ENCODE measurements at regions not wholly inside any gene's neighbourhood (a gene's known extent, or its start where the extent isn't known, plus 50 kb on each side); places are given as distances from the start of the nearest gene placed in this dataset.

DNA sequence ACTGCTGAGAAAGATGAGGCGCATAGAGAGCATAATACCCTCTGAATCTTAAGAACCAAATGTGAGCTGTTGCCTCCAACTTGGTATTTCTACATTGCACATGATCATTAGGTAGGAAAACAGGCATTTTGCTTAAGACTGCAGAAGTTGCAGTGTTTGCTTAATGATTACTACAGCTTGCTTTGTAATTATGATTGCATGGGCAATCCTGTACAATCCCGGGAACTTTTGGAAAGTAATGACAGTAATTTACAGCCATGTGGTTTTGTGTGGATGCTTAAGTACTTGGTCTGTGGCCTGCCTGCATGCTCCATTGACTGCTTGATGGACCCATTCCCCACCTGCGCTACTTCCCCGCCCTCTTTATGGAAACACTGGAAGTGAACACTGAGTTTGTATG lies 301.1 kb downstream of the DIPK2A start:
- H3K79me2 ChIP-seq (ENCODE audit: control insufficient read depth, low read length): no peaks in the 10 kb centered on the region
- no peaks in the 10 kb centered on the region for H4K20me1 ChIP-seq (ENCODE audit: control insufficient read depth, insufficient read depth, low read depth, low read length)
- H3K4me2 ChIP-seq (ENCODE audit: low read length): no peak overlapping the region
- no peaks in the 10 kb centered on the region for H3F3A ChIP-seq (ENCODE audit: control insufficient read depth, insufficient read depth)
- H3K9me2 ChIP-seq (replicated peaks; ENCODE audit: control insufficient read depth, low read length): no peaks in the 10 kb centered on the region
- no peaks in the 10 kb centered on the region for H3K4me1 ChIP-seq (ENCODE audit: control insufficient read depth, low read length)
- H3K27me3 ChIP-seq (ENCODE audit: control insufficient read depth, low read length): no peaks in the 10 kb centered on the region
- no peak for TF ChIP-seq EZH2phosphoT487 (IDR thresholded peaks at IDR 0.05; ENCODE audit: borderline replicate concordance, low read length)
- TF ChIP-seq, protein P1, sequence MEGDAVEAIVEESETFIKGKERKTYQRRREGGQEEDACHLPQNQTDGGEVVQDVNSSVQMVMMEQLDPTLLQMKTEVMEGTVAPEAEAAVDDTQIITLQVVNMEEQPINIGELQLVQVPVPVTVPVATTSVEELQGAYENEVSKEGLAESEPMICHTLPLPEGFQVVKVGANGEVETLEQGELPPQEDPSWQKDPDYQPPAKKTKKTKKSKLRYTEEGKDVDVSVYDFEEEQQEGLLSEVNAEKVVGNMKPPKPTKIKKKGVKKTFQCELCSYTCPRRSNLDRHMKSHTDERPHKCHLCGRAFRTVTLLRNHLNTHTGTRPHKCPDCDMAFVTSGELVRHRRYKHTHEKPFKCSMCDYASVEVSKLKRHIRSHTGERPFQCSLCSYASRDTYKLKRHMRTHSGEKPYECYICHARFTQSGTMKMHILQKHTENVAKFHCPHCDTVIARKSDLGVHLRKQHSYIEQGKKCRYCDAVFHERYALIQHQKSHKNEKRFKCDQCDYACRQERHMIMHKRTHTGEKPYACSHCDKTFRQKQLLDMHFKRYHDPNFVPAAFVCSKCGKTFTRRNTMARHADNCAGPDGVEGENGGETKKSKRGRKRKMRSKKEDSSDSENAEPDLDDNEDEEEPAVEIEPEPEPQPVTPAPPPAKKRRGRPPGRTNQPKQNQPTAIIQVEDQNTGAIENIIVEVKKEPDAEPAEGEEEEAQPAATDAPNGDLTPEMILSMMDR (IDR thresholded peaks at IDR 0.05; ENCODE audit: low read depth, low read length, poor library complexity, severe bottlenecking): no peak
- H3K4me3 ChIP-seq (ENCODE audit: low read length): no peak overlapping the region
- no peaks in the 10 kb centered on the region for H3K9me3 ChIP-seq (ENCODE audit: control insufficient read depth, insufficient read depth, low read length)
- no peaks in the 10 kb centered on the region for H3K36me3 ChIP-seq (ENCODE audit: control insufficient read depth, low read length)
- H3K27ac ChIP-seq (ENCODE audit: low read depth, low read length): no peak overlapping the region

DNA sequence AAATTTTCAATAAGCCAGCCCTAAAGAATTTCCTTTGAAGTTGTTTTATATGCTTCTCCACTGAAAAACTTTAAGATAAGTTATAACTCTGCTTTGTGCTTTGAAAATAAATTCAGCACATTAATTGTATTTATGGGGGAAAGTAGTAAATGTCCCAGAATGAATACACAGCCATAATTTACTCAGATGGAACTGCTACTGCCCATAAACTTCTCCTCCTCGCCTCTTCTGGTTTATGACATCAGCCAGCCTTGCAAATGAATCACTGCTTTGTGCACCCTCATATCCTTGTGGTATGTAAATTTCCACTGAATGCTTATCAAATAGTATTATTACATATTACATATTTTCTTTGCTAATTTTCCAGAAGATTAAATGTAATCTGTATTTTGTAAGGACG lies 302.0 kb downstream of the DIPK2A start:
- Histone ChIP-seq H3K79me2 (ENCODE audit: control insufficient read depth, low read length) (no peaks in the 10 kb centered on the region), H3K9me3 (ENCODE audit: control insufficient read depth, insufficient read depth, low read length) (no peaks in the 10 kb centered on the region), H3K4me1 (ENCODE audit: control insufficient read depth, low read length) (no peaks in the 10 kb centered on the region), H4K20me1 (ENCODE audit: control insufficient read depth, insufficient read depth, low read depth, low read length) (no peaks in the 10 kb centered on the region), H3K4me2 (ENCODE audit: low read length) (no peak overlapping the region), H3K9me2 (replicated peaks; ENCODE audit: control insufficient read depth, low read length) (no peaks in the 10 kb centered on the region), H3K27ac (ENCODE audit: low read depth, low read length) (no peak overlapping the region), H3F3A (ENCODE audit: control insufficient read depth, insufficient read depth) (no peaks in the 10 kb centered on the region), H3K36me3 (ENCODE audit: control insufficient read depth, low read length) (no peaks in the 10 kb centered on the region), H3K27me3 (ENCODE audit: control insufficient read depth, low read length) (no peaks in the 10 kb centered on the region), H3K4me3 (ENCODE audit: low read length) (no peak overlapping the region)
- TF ChIP-seq, protein P1 (IDR thresholded peaks at IDR 0.05; ENCODE audit: low read depth, low read length, poor library complexity, severe bottlenecking): no peak

GRCh38 chr3:144275005-144275404 lies 303.4 kb downstream of the DIPK2A start:
- no peaks in the 10 kb centered on the region for H3K9me3 ChIP-seq (ENCODE audit: control insufficient read depth, insufficient read depth, low read length)
- no peak overlapping the region for H3K4me2 ChIP-seq (ENCODE audit: low read length)
- no peaks in the 10 kb centered on the region for H3K79me2 ChIP-seq (ENCODE audit: control insufficient read depth, low read length)
- no peaks in the 10 kb centered on the region for H4K20me1 ChIP-seq (ENCODE audit: control insufficient read depth, insufficient read depth, low read depth, low read length)
- no peak overlapping the region for H3K4me3 ChIP-seq (ENCODE audit: low read length)
- no peaks in the 10 kb centered on the region for H3K36me3 ChIP-seq (ENCODE audit: control insufficient read depth, low read length)
- no peak overlapping the region for H3K27ac ChIP-seq (ENCODE audit: low read depth, low read length)
- H3K4me1 ChIP-seq (ENCODE audit: control insufficient read depth, low read length): no peaks in the 10 kb centered on the region
- H3K27me3 ChIP-seq (ENCODE audit: control insufficient read depth, low read length): no peaks in the 10 kb centered on the region
- H3F3A ChIP-seq (ENCODE audit: control insufficient read depth, insufficient read depth): no peaks in the 10 kb centered on the region
- TF ChIP-seq, protein P1 (IDR thresholded peaks at IDR 0.05; ENCODE audit: low read depth, low read length, poor library complexity, severe bottlenecking): no peak
- TF ChIP-seq EZH2phosphoT487 (IDR thresholded peaks at IDR 0.05; ENCODE audit: borderline replicate concordance, low read length): no peak
- H3K9me2 ChIP-seq (replicated peaks; ENCODE audit: control insufficient read depth, low read length): no peaks in the 10 kb centered on the region

DNA sequence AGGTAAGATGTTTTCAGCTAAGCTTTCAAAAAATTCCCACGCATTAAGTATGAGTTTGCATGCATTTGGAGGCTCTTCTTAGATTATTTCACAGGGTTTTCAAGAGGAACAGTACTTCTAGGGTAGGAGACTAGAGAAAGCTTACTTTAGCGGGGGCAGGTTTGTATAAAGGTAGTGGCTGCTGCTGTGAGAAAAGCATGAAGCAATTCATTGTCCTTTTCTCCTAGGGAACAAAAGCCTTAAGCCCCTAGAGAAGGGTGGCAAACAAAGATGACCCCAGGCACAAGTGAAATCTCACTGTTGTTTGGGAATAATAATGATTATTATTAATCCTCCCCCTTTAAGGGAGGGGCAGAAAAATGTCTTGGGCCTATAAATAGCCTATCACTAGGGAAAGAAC lies 310.7 kb downstream of the DIPK2A start:
- TF ChIP-seq, protein P1 (IDR thresholded peaks at IDR 0.05; ENCODE audit: low read depth, low read length, poor library complexity, severe bottlenecking): no peak
- no peak for TF ChIP-seq EZH2phosphoT487 (IDR thresholded peaks at IDR 0.05; ENCODE audit: borderline replicate concordance, low read length)
- no peaks in the 10 kb centered on the region for H3K9me3 ChIP-seq (ENCODE audit: control insufficient read depth, insufficient read depth, low read length)

More for the DNA sequence above, 310.7 kb downstream of the DIPK2A start:
- Histone ChIP-seq H3K4me3 (ENCODE audit: low read length) (no peak overlapping the region), H3F3A (ENCODE audit: control insufficient read depth, insufficient read depth) (no peaks in the 10 kb centered on the region), H3K4me1 (ENCODE audit: control insufficient read depth, low read length) (no peaks in the 10 kb centered on the region), H3K79me2 (ENCODE audit: control insufficient read depth, low read length) (no peaks in the 10 kb centered on the region), H3K27ac (ENCODE audit: low read depth, low read length) (no peak overlapping the region), H3K9me2 (replicated peaks; ENCODE audit: control insufficient read depth, low read length) (no peaks in the 10 kb centered on the region), H3K4me2 (ENCODE audit: low read length) (no peak overlapping the region), H3K27me3 (ENCODE audit: control insufficient read depth, low read length) (no peaks in the 10 kb centered on the region), H4K20me1 (ENCODE audit: control insufficient read depth, insufficient read depth, low read depth, low read length) (no peaks in the 10 kb centered on the region), H3K36me3 (ENCODE audit: control insufficient read depth, low read length) (no peaks in the 10 kb centered on the region)

Data from DOHH2 (cell line).